GM19023 (cell line): ENCODE measurements at regions not wholly inside any gene's neighbourhood (a gene's known extent, or its start where the extent isn't known, plus 50 kb on each side); places are given as distances from the start of the nearest gene placed in this dataset.
"Not testable (repeated sequence)": the region's sequence is repeated elsewhere in the genome, so short reads cannot be mapped to it uniquely, and the experiment has no call there.

ENCODE experiments used
- ATAC-seq: cut with Tn5 transposase; IDR thresholded peaks from one replicate; pipeline ENCODE4 v1.9.1; 2021; ENCODE audit warnings: mild to moderate bottlenecking, moderate library complexity; ENCODE audit not compliant: unreplicated experiment

- no peak for ATAC-seq
Observed at GRCh38 chr10:80938903-80939302, 401.2 kb downstream of the SH2D4B start.

GRCh38 chr10:80945264-80945880 is 407.7 kb downstream of the SH2D4B start:
- ATAC-seq: peak; percentile 74

GRCh38 chr10:80946073-80946472 is 408.4 kb downstream of the SH2D4B start:
- ATAC-seq: no peak

- no peak for ATAC-seq
Observed at GRCh38 chr10:80946957-80947726, 409.4 kb downstream of the SH2D4B start.

GRCh38 chr10:80949785-80950184 is 412.1 kb downstream of the SH2D4B start:
- no peak for ATAC-seq

DNA sequence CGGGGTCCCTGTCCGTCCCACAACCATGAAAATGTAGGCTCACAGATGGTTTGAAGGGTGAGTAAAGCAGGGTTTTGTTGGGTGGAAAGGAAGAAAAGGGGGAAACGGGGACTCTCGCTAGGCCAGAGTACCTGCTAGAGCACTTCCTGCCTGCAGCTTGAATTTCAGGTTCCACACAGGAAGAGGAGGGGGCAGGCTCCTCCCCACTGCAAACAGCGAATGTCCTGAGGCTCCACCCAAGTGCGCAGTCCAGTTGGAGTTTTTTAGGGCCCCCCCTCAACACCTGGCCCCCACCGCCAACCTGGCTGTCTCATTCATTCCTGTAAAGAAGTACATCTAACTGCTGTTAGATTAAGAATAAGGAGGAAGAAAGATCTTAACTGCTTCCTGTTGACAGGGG is 414.7 kb downstream of the SH2D4B start:
- no peak for ATAC-seq

DNA sequence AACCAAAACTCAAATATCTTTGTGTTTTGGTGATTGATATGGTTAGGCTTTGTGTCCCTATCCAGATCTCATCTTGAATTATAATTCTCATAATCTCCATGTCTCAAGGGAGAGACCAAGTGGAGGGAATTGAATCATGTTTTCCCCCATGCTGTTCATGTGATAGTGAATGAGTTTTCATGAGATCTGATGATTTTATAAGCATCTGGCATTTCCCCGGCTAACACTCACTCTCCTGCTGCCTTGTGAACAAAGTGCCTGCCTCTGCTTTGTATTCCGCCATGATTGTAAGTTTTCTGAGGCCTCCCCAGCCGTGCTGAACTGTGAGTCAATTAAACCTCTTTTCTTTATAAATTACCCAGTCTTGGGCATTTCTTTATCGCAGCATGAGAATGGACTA is 419.5 kb downstream of the SH2D4B start:
- no peak for ATAC-seq

DNA sequence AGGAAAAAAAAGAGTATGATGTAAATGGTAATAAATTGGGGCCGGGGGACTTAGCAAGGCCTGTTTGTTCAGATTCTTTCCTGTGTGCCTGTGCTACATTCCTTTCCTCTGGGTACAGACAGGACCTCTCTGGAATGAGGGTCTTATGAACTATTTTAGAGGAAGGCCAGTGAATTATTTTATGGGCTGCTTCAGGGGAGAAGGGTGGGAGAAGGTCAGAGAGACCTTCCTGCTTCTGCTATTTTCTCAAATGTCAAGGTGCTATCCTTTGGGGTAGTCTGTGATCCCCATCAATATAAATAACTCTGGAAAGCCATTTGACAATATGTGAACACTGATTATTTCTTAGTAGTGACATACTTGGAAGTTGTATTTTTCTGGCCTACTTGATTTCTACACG is 426.5 kb downstream of the SH2D4B start:
- no peak for ATAC-seq

- no peak for ATAC-seq
Observed at GRCh38 chr10:80964955-80965614, 427.4 kb downstream of the SH2D4B start.

GRCh38 chr10:80966326-80966986 is 428.8 kb downstream of the SH2D4B start:
- ATAC-seq: no peak

- ATAC-seq: not testable (repeated sequence)
Observed at GRCh38 chr10:80967357-80967756, 429.7 kb downstream of the SH2D4B start.

- no peak for ATAC-seq
Observed at GRCh38 chr10:80968903-80969302, 431.2 kb downstream of the SH2D4B start.

DNA sequence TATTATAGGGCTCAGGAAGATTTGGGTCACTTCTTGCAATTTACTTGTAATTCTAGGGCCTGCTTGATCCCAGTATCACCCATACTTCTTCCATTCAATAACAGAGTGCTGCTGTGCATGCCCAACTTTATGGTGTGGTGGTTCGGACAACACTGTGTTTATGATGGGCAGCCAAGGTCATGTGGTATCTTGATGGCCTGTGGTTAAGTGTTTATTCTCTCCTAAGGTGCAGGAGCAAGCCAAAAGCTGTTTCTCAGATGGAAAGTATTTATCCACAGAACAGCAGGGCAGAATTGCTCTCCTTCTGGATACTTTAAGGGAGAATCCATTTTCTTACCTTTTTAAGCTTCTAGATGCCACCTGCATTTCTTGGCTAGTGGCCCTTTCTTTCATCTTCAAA is 433.8 kb downstream of the SH2D4B start:
- ATAC-seq: no peak

GRCh38 chr10:80976658-80977057 is 439.0 kb downstream of the SH2D4B start:
- ATAC-seq: no peak

- no peak for ATAC-seq
Observed at GRCh38 chr10:80985102-80985501, 447.4 kb downstream of the SH2D4B start.

DNA sequence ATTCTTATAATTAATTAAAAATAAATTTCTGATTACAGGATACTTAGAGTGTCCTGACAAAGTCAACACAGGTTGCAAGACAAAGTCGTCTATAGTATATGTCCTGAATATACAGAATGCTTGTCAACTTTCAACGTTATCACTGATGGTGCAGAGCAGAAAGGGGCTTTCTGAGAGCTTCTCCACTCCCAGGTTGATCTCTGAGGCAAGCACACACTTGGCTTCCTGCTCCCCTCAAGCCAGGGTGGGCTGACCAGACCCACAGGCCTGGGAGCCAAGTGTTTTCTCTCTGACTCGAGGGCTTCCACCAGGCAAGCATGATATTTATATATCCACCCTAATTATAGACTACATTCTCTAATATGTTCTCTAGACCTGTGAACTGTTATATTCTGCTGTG is 448.9 kb downstream of the SH2D4B start:
- ATAC-seq: no peak

DNA sequence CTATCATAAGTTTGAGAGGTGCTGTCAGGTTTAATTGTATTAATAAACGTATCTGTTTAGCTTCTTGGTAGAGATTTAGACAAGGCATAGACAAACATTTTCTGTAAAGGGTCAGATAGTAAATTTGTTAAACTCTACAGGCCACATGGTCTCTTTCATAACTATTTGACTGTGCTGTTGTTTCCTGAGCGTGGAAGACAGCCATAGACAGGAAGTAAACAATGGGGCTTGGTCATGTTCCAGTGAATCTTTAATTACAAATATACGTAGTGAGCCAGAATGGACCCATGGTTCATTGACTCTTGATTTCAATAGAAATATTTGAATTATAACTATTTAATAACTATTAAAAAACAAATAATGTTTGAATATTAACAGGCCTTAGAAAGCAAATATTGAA is 451.1 kb downstream of the SH2D4B start:
- no peak for ATAC-seq

DNA sequence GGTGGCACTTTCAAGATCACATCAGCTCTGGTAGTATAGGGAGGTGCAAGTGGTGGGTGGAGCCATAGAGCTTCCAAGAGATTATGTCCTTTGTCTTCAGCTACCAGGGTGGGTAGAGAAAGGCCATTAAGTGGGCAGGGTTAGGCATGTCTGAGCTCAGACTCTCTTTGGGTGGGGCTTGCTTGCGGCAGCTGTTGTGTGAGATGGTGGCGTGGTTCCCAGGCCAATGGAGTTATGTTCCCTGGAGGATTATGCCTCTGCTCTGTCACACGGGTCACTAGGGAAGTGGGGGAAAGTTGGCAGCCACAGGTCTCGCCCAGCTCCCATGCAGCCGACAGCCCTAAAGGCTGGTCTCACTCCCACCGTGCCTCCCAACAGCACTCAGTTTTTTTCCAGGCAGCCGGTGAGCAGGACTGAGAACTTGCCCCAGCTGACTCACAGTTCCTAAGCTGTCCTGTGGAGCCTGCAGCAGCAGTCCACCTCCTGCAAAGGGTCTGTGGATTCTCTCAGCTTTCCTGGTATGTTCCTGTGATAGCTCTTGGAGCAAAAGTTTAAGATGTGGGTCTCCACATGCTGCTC is 459.0 kb downstream of the SH2D4B start:
- no peak for ATAC-seq

- no peak for ATAC-seq
Observed at GRCh38 chr10:81000781-81001180, 463.1 kb downstream of the SH2D4B start.

DNA sequence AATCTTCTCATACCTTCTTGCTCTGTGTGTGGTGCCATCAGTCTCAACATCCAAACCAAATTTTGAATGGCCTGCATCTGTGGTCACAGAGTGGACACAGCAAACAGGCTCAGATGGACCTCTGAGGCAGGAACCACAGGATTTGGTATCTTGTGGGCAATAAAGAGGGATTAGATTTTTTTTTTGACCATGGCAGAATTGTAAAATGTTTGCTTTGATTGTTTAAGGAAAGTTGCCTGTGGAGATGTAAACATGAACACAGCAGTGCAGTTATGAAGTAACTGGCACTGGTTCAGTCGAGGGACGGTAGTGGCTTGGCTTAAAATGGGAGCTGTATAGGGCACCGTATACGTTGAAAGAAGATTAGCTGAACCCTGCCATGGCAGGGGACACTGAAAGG is 464.7 kb downstream of the SH2D4B start:
- no peak for ATAC-seq

- no peak for ATAC-seq
Observed at GRCh38 chr10:81007872-81008271, 470.2 kb downstream of the SH2D4B start.
